Activated T-cell treated with anti-CD3 and anti-CD28 coated beads for 24 hours (primary cell): ENCODE measurements at regions not wholly inside any gene's neighbourhood (a gene's known extent, or its start where the extent isn't known, plus 50 kb on each side); places are given as distances from the start of the nearest gene placed in this dataset.

Source experiments
- DNase-seq: peaks from one replicate; pipeline ENCODE4 v3.0.0-alpha.2; 2020; ENCODE audit warnings: low read depth

DNA sequence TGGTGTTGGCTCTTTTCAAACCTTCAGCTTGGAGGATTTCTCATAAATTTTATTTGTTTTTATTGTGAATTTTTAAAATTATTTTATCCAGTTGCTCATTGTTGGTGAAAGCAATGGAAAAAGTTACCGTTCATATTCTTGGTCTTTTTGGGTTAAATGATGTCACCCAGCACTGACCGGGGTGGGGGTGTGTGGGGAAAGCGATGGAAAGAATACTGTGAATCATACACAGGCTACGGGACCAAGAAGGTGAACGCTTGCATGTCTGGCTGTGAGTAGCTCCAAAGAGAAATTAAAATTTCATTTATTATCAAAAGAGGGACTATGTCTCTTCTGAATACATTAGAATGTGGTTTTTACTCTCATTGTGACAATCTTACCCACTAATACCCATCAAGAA lies 430.1 kb downstream of the AEBP2 start:
- DNase-seq = no peak

GRCh38 chr12:19872621-19873540 lies 433.6 kb downstream of the AEBP2 start:
- DNase-seq = no peak

DNA sequence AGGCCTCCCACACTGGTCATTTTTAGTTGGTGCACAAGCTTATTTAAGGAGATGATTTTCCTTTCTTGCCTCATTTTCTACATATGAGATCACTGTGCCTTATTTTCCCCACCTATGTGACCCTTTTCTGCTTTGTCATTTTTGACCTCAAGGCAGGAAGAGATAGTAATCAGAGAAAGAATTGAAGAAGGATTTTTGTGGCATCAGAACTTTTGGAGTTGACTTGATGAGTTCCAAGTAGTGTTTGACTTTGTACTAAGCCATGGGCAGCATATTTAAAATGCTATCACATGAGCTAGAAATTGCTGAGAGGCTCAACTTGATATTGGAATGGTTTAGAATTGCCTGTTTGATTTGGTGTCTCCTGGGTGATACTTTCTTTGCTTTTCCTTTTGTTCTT lies 440.8 kb downstream of the AEBP2 start:
- DNase-seq = no peak

DNA sequence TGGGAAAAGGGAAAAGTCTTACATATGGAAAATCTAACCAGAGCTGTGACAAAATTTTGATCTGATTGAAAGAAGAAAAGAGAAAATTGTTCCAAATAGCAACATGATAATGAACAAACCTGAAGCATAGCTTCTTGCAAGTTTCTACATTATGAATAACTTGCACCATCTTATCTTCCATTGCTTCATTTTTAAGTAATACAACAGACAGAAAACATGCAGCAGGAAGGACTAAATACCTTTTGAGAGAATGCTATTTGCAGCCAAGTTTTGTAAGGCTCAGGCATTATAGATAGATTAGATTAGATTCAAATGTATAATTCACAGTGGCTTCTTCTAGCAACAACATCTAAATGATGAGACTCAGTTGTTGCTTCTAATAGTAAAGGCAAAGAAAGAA lies 441.4 kb downstream of the AEBP2 start:
- DNase-seq = no peak

- DNase-seq = no peak
Observed at GRCh38 chr12:19882346-19882745, 443.1 kb downstream of the AEBP2 start.

GRCh38 chr12:19884021-19884492 lies 444.8 kb downstream of the AEBP2 start:
- no peak for DNase-seq

GRCh38 chr12:19885093-19885812 lies 446.0 kb downstream of the AEBP2 start:
- no peak for DNase-seq

DNA sequence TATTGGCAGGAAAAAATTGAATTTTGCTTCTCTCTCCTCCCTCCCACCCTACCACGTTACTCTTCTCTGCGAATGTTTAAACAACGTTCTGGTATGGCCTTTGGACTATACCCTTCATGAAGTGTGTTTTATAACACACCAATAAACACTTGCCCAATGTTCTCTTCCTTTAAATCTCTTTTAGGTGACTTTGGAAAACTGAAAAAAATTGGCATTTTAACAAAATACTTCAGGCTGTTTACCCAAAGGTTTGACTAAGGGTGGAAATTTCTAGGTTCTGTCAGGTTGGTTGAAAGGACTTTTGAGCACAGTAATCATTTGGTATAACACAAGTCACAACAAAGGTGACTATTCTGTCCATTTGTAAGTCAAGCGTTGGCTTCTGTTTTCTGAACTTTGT lies 446.8 kb downstream of the AEBP2 start:
- no peak for DNase-seq

DNA sequence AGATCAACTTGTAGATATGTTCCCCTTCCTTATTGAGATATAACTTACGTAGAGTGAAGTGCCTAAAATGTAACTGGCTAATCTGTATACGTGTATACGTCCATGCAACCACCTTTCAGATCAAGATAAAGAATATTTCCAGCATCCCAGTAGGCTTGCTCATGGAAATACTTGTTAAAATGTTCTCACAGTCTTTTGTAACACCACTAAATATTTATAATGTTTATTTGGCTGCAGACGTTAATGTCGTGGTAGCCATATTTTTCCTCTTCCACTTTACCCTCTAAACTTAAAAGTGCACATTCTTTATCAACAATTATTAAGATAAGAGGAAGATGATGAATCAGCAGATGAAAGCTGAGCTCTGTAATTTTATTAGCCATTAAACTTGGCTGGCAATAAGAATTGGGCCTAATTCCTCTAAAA lies 447.4 kb downstream of the AEBP2 start:
- no peak for DNase-seq

- no peak for DNase-seq
Observed at GRCh38 chr12:19890024-19890423, 450.7 kb downstream of the AEBP2 start.

DNA sequence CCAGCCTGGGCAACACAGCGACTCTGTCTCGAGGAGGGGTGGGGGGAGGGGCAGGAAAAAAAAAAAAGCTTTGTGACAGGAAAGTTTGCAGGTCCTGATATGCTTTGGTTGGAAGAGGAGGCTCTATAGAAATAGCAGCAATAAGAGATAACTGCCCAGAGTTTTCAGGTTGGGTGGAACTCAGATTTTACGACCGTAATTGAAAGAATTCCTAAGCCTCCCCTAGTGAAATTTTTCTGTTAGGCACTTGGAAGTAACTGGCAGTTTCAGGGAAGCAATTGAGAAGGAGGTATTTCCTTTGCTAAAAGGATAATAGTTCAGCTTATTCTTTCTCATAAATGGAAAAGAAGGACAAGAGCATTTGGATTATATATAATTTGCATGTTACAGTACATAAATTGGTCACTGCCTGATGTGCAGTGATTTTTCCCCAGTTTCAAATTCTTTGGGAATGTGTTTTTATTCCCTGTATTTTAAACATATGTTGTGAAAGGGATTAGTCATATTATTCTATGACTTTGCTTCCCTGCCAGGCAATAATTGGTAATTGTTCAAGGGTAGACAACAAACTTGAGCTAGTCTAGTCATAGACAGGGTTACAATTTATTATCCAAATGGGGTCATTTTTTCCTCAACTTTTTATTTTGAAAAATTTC lies 452.8 kb downstream of the AEBP2 start:
- no peak for DNase-seq

- no peak for DNase-seq
Observed at GRCh38 chr12:19893514-19893913, 454.2 kb downstream of the AEBP2 start.

DNA sequence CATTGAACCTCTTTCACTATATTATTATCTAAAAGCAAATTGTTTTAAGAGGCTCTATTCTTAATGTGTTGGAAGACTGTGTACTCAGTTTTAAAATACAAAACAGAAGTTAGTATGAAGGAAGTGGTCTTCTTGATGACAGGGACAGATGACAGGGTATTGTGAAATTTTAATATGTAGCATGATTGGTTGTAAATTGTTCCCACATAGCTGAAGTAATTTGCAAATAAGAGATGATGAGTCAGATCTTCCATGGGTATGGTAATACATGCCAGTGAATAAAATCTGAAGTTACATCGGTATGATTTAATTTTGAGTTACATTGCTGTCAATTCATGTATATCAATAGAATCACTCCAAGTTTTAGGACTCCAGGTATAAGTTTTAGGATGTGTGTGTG lies 454.8 kb downstream of the AEBP2 start:
- DNase-seq = no peak

DNA sequence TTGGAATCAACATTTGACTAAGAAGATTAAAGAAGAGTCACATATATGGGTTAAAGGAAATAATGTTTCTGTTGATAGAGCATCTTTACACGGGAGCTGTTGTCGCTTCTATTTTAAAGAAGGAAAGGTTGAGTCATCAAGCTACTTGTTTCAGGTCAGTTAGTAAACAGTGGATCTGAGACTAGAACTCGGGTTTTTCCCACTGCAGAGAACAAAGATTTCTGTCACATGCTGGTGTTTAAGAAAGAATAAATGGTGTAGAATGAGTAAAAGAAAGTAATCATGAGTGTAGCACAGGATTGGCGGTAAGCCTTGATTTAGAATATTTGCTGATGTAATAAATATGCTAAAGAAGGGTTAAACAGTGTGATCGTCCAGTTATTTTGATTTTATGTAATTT lies 455.5 kb downstream of the AEBP2 start:
- no peak for DNase-seq

DNA sequence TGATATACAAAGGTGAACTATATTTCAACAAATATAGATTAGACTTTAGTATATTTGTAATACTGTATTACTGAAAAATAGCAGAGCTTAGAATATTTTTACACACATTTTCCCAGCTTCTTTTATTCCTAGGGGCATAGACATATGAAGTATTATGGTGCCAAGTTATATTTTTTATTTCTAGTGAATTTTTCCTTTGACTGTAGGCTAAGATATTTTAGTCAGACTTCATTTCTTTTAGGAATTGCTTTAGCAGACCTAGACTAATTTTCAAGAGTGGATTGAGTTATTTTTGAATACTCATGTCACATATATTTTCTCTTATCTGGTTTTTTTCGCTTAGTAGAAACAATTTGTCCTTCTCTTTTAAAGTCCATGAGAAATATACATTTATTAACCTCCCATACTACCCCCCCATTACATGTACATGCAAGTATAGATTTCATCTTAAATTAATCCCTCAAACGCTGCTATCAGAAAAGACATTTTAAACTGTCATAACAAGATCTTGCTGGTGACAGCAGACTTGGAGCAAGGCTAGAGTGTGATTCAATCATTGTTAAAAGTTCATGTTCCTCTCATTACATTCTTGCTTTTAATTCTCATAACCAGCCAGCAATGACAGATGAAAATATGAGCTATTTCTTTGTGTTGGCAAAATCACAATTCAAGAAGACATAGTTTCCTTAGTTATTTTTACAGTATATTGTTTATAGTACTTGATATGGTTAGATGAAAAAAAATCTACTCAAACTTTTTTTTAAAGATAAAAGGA lies 456.1 kb downstream of the AEBP2 start:
- DNase-seq = no peak

DNA sequence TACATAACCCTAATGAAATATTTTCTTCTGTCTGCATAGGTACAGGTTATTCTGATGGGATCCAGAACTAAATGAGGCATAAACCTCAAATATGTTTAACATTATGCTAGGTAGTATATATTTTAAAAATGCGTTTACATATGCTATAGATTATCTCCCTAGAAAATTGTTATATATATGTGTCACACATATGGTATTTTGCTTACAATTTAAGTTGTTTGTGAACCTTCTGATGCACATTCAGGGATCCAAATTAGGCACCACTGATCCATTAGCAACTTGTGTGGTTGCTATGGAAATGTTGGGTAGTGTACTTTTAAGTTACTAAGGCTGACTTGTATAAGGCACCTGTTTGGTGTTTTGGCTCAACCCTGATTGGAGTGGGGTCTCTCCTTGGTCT lies 456.7 kb downstream of the AEBP2 start:
- no peak for DNase-seq

DNA sequence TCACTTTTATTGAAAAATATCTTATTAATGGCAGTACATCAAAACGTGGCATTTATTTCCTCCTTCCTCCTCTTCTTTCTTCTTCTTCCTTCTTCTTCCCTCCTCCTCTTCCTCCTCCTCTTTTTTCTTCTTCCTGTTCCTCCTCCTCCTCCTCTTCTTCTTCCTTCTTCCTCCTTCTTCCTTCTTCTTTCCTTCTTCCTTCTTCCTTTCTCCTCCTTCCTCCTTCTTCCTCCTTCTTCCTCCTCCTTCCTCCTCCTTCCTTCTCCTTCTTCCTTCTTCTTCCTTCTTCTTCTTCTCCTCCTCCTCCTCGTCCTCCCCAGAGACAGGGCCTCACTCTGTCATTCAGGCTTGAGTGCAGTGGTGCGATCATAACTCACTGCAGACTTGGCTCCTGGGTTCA lies 457.2 kb downstream of the AEBP2 start:
- no peak for DNase-seq

DNA sequence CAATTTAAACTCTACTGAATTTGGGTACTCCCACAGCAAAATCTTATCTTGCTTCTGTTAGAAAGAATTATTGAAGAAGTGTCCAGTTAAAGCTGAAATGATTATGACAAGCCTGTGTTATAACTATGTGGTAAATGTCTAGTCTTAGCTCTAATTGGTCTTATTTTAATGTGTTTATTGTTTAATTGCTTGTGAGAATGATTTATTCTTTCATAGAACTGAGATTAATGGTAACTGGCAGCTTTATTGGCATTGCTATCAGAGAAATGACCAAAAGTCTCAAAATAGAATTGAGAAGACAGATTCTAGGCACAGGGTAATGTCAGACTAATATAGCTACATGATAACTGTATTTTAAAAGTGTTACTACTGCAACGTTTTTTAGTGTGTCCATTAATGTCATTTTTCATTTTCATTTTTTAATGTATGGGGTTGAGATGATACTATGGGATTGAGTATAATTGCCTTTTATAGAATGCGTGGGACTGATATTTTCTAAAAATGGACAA lies 458.7 kb downstream of the AEBP2 start:
- no peak for DNase-seq

- no peak for DNase-seq
Observed at GRCh38 chr12:19901841-19902240, 462.5 kb downstream of the AEBP2 start.

- DNase-seq = no peak
Observed at GRCh38 chr12:19904819-19905218, 463.5 kb upstream of the PDE3A start.

GRCh38 chr12:19908830-19909229 lies 459.5 kb upstream of the PDE3A start:
- no peak for DNase-seq

GRCh38 chr12:19909418-19909817 lies 458.9 kb upstream of the PDE3A start:
- no peak for DNase-seq
